ENCODE measurements at regions not wholly inside any gene's neighbourhood (a gene's known extent, or its start where the extent isn't known, plus 50 kb on each side); places are given as distances from the start of the nearest gene placed in this dataset.

- DNase-seq (ENCODE audit: low spot score) (no peak), ATAC-seq (ENCODE audit: low read depth) (no peak)
- H3K27me3 ChIP-seq (ENCODE audit: insufficient read depth, poor library complexity, severe bottlenecking) = no peaks in the 10 kb centered on the region
- no peak overlapping the region for H3K27ac ChIP-seq (ENCODE audit: poor library complexity, severe bottlenecking)
- H3K9me3 ChIP-seq (ENCODE audit: severe bottlenecking) = no peaks in the 10 kb centered on the region
- no peaks in the 10 kb centered on the region for H3K36me3 ChIP-seq (ENCODE audit: low read depth)
- no peak overlapping the region for H3K4me3 ChIP-seq (ENCODE audit: severe bottlenecking)
- no peaks in the 10 kb centered on the region for H3K4me1 ChIP-seq (ENCODE audit: insufficient read depth, poor library complexity, severe bottlenecking)
- TF ChIP-seq CTCF (IDR thresholded peaks at IDR 0.05; ENCODE audit: poor library complexity, severe bottlenecking) = no peak
Observed at GRCh38 chr1:56436912-56437417, 142.4 kb downstream of the PLPP3 start.

- H3K36me3 ChIP-seq (ENCODE audit: low read depth) = no peaks in the 10 kb centered on the region
- TF ChIP-seq CTCF (IDR thresholded peaks at IDR 0.05; ENCODE audit: poor library complexity, severe bottlenecking) = no peak
- ATAC-seq (ENCODE audit: low read depth) (no peak), DNase-seq (ENCODE audit: low spot score) (no peak)
- no peaks in the 10 kb centered on the region for H3K27me3 ChIP-seq (ENCODE audit: insufficient read depth, poor library complexity, severe bottlenecking)
- no peak overlapping the region for H3K4me3 ChIP-seq (ENCODE audit: severe bottlenecking)
- no peaks in the 10 kb centered on the region for H3K9me3 ChIP-seq (ENCODE audit: severe bottlenecking)
- H3K4me1 ChIP-seq (ENCODE audit: insufficient read depth, poor library complexity, severe bottlenecking) = no peaks in the 10 kb centered on the region
- H3K27ac ChIP-seq (ENCODE audit: poor library complexity, severe bottlenecking) = no peak overlapping the region
Observed at GRCh38 chr1:56436296-56436695, 143.1 kb downstream of the PLPP3 start.

- no peak overlapping the region for H3K27ac ChIP-seq (ENCODE audit: poor library complexity, severe bottlenecking)
- ATAC-seq (ENCODE audit: low read depth) = no peak
- no peaks in the 10 kb centered on the region for H3K4me1 ChIP-seq (ENCODE audit: insufficient read depth, poor library complexity, severe bottlenecking)
- TF ChIP-seq CTCF (IDR thresholded peaks at IDR 0.05; ENCODE audit: poor library complexity, severe bottlenecking) = no peak
- H3K27me3 ChIP-seq (ENCODE audit: insufficient read depth, poor library complexity, severe bottlenecking) = no peaks in the 10 kb centered on the region
- no peaks in the 10 kb centered on the region for H3K9me3 ChIP-seq (ENCODE audit: severe bottlenecking)
- no peak overlapping the region for H3K4me3 ChIP-seq (ENCODE audit: severe bottlenecking)
- no peaks in the 10 kb centered on the region for H3K36me3 ChIP-seq (ENCODE audit: low read depth)
- DNase-seq (ENCODE audit: low spot score) = no peak
Observed at GRCh38 chr1:56435434-56436262, 143.7 kb downstream of the PLPP3 start.

GRCh38 chr1:56434740-56435139 is 144.6 kb downstream of the PLPP3 start:
- H3K4me1 ChIP-seq (ENCODE audit: insufficient read depth, poor library complexity, severe bottlenecking) = no peaks in the 10 kb centered on the region
- ATAC-seq (ENCODE audit: low read depth) (no peak), DNase-seq (ENCODE audit: low spot score) (no peak)
- TF ChIP-seq CTCF (IDR thresholded peaks at IDR 0.05; ENCODE audit: poor library complexity, severe bottlenecking) = no peak
- no peak overlapping the region for H3K4me3 ChIP-seq (ENCODE audit: severe bottlenecking)
- H3K9me3 ChIP-seq (ENCODE audit: severe bottlenecking) = no peaks in the 10 kb centered on the region
- H3K27me3 ChIP-seq (ENCODE audit: insufficient read depth, poor library complexity, severe bottlenecking) = no peaks in the 10 kb centered on the region
- no peak overlapping the region for H3K27ac ChIP-seq (ENCODE audit: poor library complexity, severe bottlenecking)
- no peaks in the 10 kb centered on the region for H3K36me3 ChIP-seq (ENCODE audit: low read depth)

- no peaks in the 10 kb centered on the region for H3K4me1 ChIP-seq (ENCODE audit: insufficient read depth, poor library complexity, severe bottlenecking)
- no peak for DNase-seq (ENCODE audit: low spot score)
- H3K27me3 ChIP-seq (ENCODE audit: insufficient read depth, poor library complexity, severe bottlenecking) = no peaks in the 10 kb centered on the region
- H3K4me3 ChIP-seq (ENCODE audit: severe bottlenecking) = no peak overlapping the region
- no peaks in the 10 kb centered on the region for H3K36me3 ChIP-seq (ENCODE audit: low read depth)
- no peak for ATAC-seq (ENCODE audit: low read depth)
- no peak for TF ChIP-seq CTCF (IDR thresholded peaks at IDR 0.05; ENCODE audit: poor library complexity, severe bottlenecking)
- H3K9me3 ChIP-seq (ENCODE audit: severe bottlenecking) = no peaks in the 10 kb centered on the region
- H3K27ac ChIP-seq (ENCODE audit: poor library complexity, severe bottlenecking) = no peak overlapping the region
Observed at GRCh38 chr1:56434025-56434424, 145.3 kb downstream of the PLPP3 start.

All from RWPE2 (cell line).